GM12878 (cell line): ENCODE measurements at regions not wholly inside any gene's neighbourhood (a gene's known extent, or its start where the extent isn't known, plus 50 kb on each side); places are given as distances from the start of the nearest gene placed in this dataset.
"Not testable (repeated sequence)": the region's sequence is repeated elsewhere in the genome, so short reads cannot be mapped to it uniquely, and the experiment has no call there.

Experiments used
- ATAC-seq: fragments of 200-7000 bp; cut with Tn5 transposase; 3 replicates; pipeline ENCODE4 v1.9.1; 2020; ENCODE audit warnings: mild to moderate bottlenecking, moderate library complexity
- BruUV-seq: library from RNA; stranded (reverse); fragments of 400-500 nt; replicated peaks from 2 replicates; lab custom pipeline; 2021; lab: Mats Ljungman, UMichigan
- CTCF ChIA-PET: fragments of 300-600 bp; sonication (Branson Sonifier 250); formaldehyde crosslinking; extraction: SDS; loops from one replicate; lab custom pipeline; 2021; ENCODE audit warnings: inconsistent platforms; lab: Yijun Ruan, JAX
- POLR2A ChIA-PET: fragments of 350-600 bp; formaldehyde crosslinking; extraction: SDS; loops from one replicate; lab custom pipeline; 2021; ENCODE audit warnings: inconsistent platforms; lab: Charles Lee
- RAD21 ChIA-PET: fragments of 300-600 bp; sonication (Branson Sonifier 250); formaldehyde crosslinking; loops from one replicate; lab custom pipeline; 2023; ENCODE audit warnings: antibody characterized with exemption; ENCODE audit not compliant: unreplicated experiment; lab: Charles Lee
- SMC1A ChIA-PET: fragments of 300-600 bp; sonication (Branson Sonifier 250); formaldehyde crosslinking; loops from one replicate; lab custom pipeline; 2023; ENCODE audit not compliant: unreplicated experiment, uncharacterized antibody; lab: Charles Lee
- DNase-seq: peaks from one replicate; pipeline ENCODE4 v3.0.0-alpha.2; 2011; ENCODE audit warnings: low read depth, low spot score
- FAIRE-seq: peaks from 3 replicates; lab custom pipeline; 2011; peaks lifted over from hg19 to GRCh38; lab: Jason Lieb, UNC
- H2AFZ ChIP-seq: 2 replicates; pipeline ENCODE4 v1.6.0; 2011; ENCODE audit warnings: low read depth, low read length, control low read depth; ENCODE audit not compliant: control insufficient read depth
- H3K27ac ChIP-seq: 2 replicates; pipeline ENCODE4 v1.5.1; 2011; ENCODE audit warnings: control low read depth; ENCODE audit not compliant: control insufficient read depth, insufficient read depth
- H3K27me3 ChIP-seq, 2 experiments: replicated peaks in 1 of 2; 2 replicates each; pipeline versions ENCODE4 v1.6.0 to v1.6.1; 2011; ENCODE audit warnings: low read length in 1 of 2; ENCODE audit not compliant: control insufficient read depth in 2 of 2, insufficient read depth in 2 of 2
- H3K36me3 ChIP-seq, 2 experiments: 2 replicates each; pipeline ENCODE4 v1.5.1; 2011; ENCODE audit warnings: low read length in 1 of 2; ENCODE audit not compliant: control insufficient read depth in 2 of 2, insufficient read depth in 2 of 2
- H3K4me1 ChIP-seq: 2 replicates; pipeline ENCODE4 v1.6.1; 2011; ENCODE audit warnings: mild to moderate bottlenecking, low read length, moderate library complexity, mixed read lengths; ENCODE audit not compliant: control insufficient read depth, insufficient read depth
- H3K4me2 ChIP-seq: 2 replicates; pipeline ENCODE4 v1.6.0; 2011; ENCODE audit warnings: control low read depth; ENCODE audit not compliant: control insufficient read depth, insufficient read depth
- H3K4me3 ChIP-seq: fragments of 200-600 bp; sonication (generic); 2 replicates; pipeline ENCODE4 v1.5.1; 2016
- H3K79me2 ChIP-seq: 2 replicates; pipeline ENCODE4 v1.6.0; 2011; ENCODE audit warnings: low read length; ENCODE audit not compliant: control insufficient read depth, insufficient read depth
- H3K9ac ChIP-seq: 2 replicates; pipeline ENCODE4 v1.8.0; 2011; ENCODE audit warnings: low read length, control low read depth, mixed read lengths; ENCODE audit not compliant: control insufficient read depth, insufficient read depth
- H3K9me3 ChIP-seq: replicated peaks from 3 replicates; pipeline ENCODE4 v1.5.1; 2011; ENCODE audit warnings: mild to moderate bottlenecking, low read length; ENCODE audit not compliant: control insufficient read depth, insufficient read depth
- H4K20me1 ChIP-seq: 2 replicates; pipeline ENCODE4 v1.6.0; 2011; ENCODE audit not compliant: control insufficient read depth, insufficient read depth
- ETV6 ChIP-seq, 2 experiments: fragments of 450-650 bp in 1 of 2; IDR thresholded peaks in 1 of 2; conservative IDR thresholded peaks in 1 of 2; 2 replicates each; pipeline ENCODE4 v1.6.1; 2014; ENCODE audit warnings: antibody characterized with exemption in 1 of 2, borderline replicate concordance in 1 of 2, low read depth in 1 of 2, mild to moderate bottlenecking in 1 of 2, moderate library complexity in 1 of 2
- GABPA ChIP-seq: IDR thresholded peaks from 2 replicates; pipeline ENCODE4 v1.6.1; 2014; ENCODE audit warnings: antibody characterized with exemption, low read depth, mild to moderate bottlenecking, inconsistent platforms
- WGBS: methylation state at CpG from one replicate; pipeline ENCODE4 v1.1.6; 2016; ENCODE audit warnings: low lambda C conversion rate; ENCODE audit not compliant: insufficient replicate concordance, insufficient coverage; ENCODE audit errors: missing lambda C conversion rate; 5-methylcytosine and 5-hydroxymethylcytosine counted together
- in situ Hi-C: fragments of 300-500 bp; cut with MboI; formaldehyde crosslinking; loops from 9 replicates; pipeline ENCODE4 v1.14.3; 2018; ENCODE audit warnings: mixed read lengths
- intact Hi-C: fragments of 100-400 bp; cut with micrococcal nuclease; formaldehyde crosslinking; loops from one replicate; pipeline ENCODE4 v1.14.2; 2022; ENCODE audit not compliant: unreplicated experiment

DNA sequence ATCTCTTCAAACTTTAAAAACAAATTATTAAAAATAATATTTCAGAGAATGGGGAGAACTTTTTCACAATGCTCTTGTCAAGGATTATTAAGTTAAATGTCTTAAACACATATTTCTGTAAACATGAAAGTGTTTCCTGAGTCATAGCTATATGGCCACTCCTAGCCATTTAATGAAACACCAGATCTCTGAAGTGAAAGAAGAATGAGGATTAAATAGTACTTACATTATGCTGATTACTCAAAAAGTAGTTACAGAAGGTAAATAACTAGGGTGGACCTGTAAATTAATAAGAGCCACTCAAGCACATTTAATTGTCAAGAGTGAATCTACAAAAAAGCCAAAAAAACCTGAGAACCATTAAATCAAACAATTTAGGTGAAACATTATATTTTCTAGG lies 57.6 kb upstream of the GALNT7 start (continued):
- TF ChIP-seq ETV6 (conservative IDR thresholded peaks at IDR 0.05 in 1 of 2, IDR thresholded peaks at IDR 0.05 in 1 of 2; ENCODE audit: borderline replicate concordance in 1 of 2, low read depth in 1 of 2) (no peak), GABPA (no peak)

DNA sequence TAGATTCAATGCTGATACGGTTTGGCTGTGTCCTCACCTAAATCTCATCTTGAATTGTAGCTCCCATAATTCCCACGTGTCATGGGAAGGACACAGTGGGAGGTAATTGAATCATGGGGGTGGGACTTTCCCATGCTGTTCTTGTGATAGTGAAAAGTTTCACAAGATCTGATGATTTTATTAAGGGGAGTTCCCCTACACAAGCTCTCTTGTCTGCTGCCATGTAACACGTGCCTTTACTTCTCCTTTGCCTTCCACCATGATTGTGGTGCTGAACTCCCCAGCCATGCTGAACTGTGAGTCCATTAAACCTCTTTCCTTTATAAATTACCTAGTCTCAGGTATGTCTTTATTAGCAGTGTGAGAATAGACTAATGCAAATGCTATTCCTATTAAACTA lies 51.2 kb upstream of the GALNT7 start:
- not testable (repeated sequence) for H3K79me2 ChIP-seq

More for the DNA sequence above, 51.2 kb upstream of the GALNT7 start:
- H3K9me3 ChIP-seq, H3K4me1 ChIP-seq, FAIRE-seq, H3K4me3 ChIP-seq, H3K27me3 ChIP-seq, intact Hi-C loops, CTCF ChIA-PET, H3K4me2 ChIP-seq, H3K27ac ChIP-seq, RAD21 ChIA-PET, H4K20me1 ChIP-seq, ATAC-seq, H3K9ac ChIP-seq, H3K36me3 ChIP-seq, BruUV-seq, in situ Hi-C loops, SMC1A ChIA-PET, DNase-seq, H2AFZ ChIP-seq: not testable (repeated sequence)
- POLR2A ChIA-PET, result interaction anchor here (1.0 kb wide), 1 partner anchor 9 kb away, joined by 3 read pairs; no protein-coding TSS in a partner anchor
- 9% methylated on average over 3 of the region's 3 CpGs for WGBS
